H1 (cell line): ENCODE measurements at regions not wholly inside any gene's neighbourhood (a gene's known extent, or its start where the extent isn't known, plus 50 kb on each side); places are given as distances from the start of the nearest gene placed in this dataset.

Source experiments
- CTCF ChIA-PET: fragments of 300-600 bp; sonication (Branson Sonifier 250); formaldehyde crosslinking; loops from one replicate; lab custom pipeline; 2021; ENCODE audit not compliant: partially characterized antibody; lab: Charles Lee
- POLR2A ChIA-PET: fragments of 300-600 bp; sonication (Branson Sonifier 250); formaldehyde crosslinking; loops from one replicate; lab custom pipeline; 2021; ENCODE audit warnings: inconsistent platforms; ENCODE audit not compliant: partially characterized antibody; lab: Charles Lee
- DNase-seq, 2 experiments: peaks; one replicate each; pipeline versions ENCODE4 v3.0.0 to v3.0.0-alpha.2; 2010 to 2022; ENCODE audit warnings: low spot score in 2 of 2, low read depth in 1 of 2, mixed read lengths in 1 of 2
- FAIRE-seq: peaks from 2 replicates; lab custom pipeline; 2011; peaks lifted over from hg19 to GRCh38; lab: Jason Lieb, UNC
- H2AFZ ChIP-seq: 2 replicates; pipeline ENCODE4 v1.8.1; 2012; ENCODE audit warnings: low read length, inconsistent platforms
- H2AK5ac ChIP-seq: 2 replicates; pipeline ENCODE4 v1.6.1; 2013; ENCODE audit warnings: low read depth, low read length
- H2BK120ac ChIP-seq: replicated peaks from 2 replicates; pipeline ENCODE3; 2013; ENCODE audit warnings: low read depth, low read length, inconsistent platforms
- H2BK12ac ChIP-seq: 2 replicates; pipeline ENCODE4 v1.6.1; 2013; ENCODE audit warnings: low read depth, low read length
- H2BK15ac ChIP-seq: 2 replicates; pipeline ENCODE4 v1.6.1; 2013; ENCODE audit warnings: low read length
- H2BK20ac ChIP-seq: 2 replicates; pipeline ENCODE4 v1.6.1; 2013; ENCODE audit warnings: low read length
- H2BK5ac ChIP-seq: 2 replicates; pipeline ENCODE4 v1.6.1; 2013; ENCODE audit warnings: low read depth, low read length
- H3K14ac ChIP-seq: 2 replicates; pipeline ENCODE4 v1.6.1; 2013; ENCODE audit warnings: inconsistent platforms; ENCODE audit not compliant: insufficient read length
- H3K18ac ChIP-seq: 2 replicates; pipeline ENCODE4 v1.6.1; 2013; ENCODE audit warnings: low read length; ENCODE audit errors: extremely low read depth
- H3K23ac ChIP-seq: 2 replicates; pipeline ENCODE4 v1.6.1; 2013; ENCODE audit warnings: inconsistent platforms; ENCODE audit not compliant: insufficient read length
- H3K23me2 ChIP-seq: 2 replicates; pipeline ENCODE4 v1.6.1; 2013; ENCODE audit warnings: low read depth, low read length
- H3K27ac ChIP-seq: 2 replicates; pipeline ENCODE4 v1.6.1; 2011; ENCODE audit warnings: low read depth, low read length, inconsistent platforms
- H3K27me3 ChIP-seq, 4 experiments: replicated peaks in 1 of 4; 1 replicate in 1 of 4; 2 replicates in 3 of 4; pipeline versions ENCODE4 v1.6.1 to v1.8.1; 2011 to 2013; ENCODE audit warnings: low read length in 3 of 4, mild to moderate bottlenecking in 3 of 4, inconsistent platforms in 2 of 4, mixed read lengths in 2 of 4, moderate library complexity in 1 of 4; ENCODE audit not compliant: control insufficient read depth in 3 of 4, insufficient read depth in 3 of 4; ENCODE audit errors: extremely low read depth in 1 of 4
- H3K36me3 ChIP-seq, 4 experiments: 2 replicates each; pipeline versions ENCODE4 v1.6.1 to v1.8.1; 2011 to 2013; ENCODE audit warnings: mild to moderate bottlenecking in 4 of 4, low read length in 3 of 4, moderate library complexity in 2 of 4, control low read depth in 1 of 4, inconsistent platforms in 1 of 4; ENCODE audit not compliant: insufficient read depth in 4 of 4, control insufficient read depth in 2 of 4
- H3K4ac ChIP-seq: replicated peaks from 2 replicates; pipeline ENCODE3; 2013; ENCODE audit warnings: low read length, low read depth, mixed read lengths, inconsistent platforms; ENCODE audit not compliant: insufficient read length
- H3K4me1 ChIP-seq, 4 experiments: replicated peaks in 1 of 4; 1 replicate in 1 of 4; 2 replicates in 3 of 4; pipeline versions ENCODE4 v1.6.1 to v1.8.1; 2011 to 2013; ENCODE audit warnings: low read length in 3 of 4, inconsistent platforms in 2 of 4, mixed read lengths in 1 of 4; ENCODE audit not compliant: insufficient read depth in 4 of 4, control insufficient read depth in 3 of 4
- H3K4me2 ChIP-seq, 2 experiments: 2 replicates each; pipeline versions ENCODE4 v1.6.1 to v1.8.1; 2011 to 2013; ENCODE audit warnings: low read depth in 2 of 2, low read length in 2 of 2, control low read depth in 1 of 2, inconsistent platforms in 1 of 2, mild to moderate bottlenecking in 1 of 2; ENCODE audit not compliant: insufficient read depth in 1 of 2
- H3K4me3 ChIP-seq, 4 experiments: fragments of 200-600, 300-600 bp in 1 of 4; sonication (generic), shearing (Covaris generic), sonication (Bioruptor Twin) in 1 of 4; 2 replicates each; pipeline versions ENCODE4 v1.5.1 to v1.8.1; 2011 to 2016; ENCODE audit warnings: low read length in 4 of 4, low read depth in 3 of 4, control low read depth in 2 of 4, inconsistent platforms in 2 of 4, mild to moderate bottlenecking in 2 of 4, mixed read lengths in 1 of 4, moderate library complexity in 1 of 4; ENCODE audit not compliant: insufficient read depth in 2 of 4; ENCODE audit errors: extremely low read depth in 1 of 4
- H3K56ac ChIP-seq: replicated peaks from 2 replicates; pipeline ENCODE3; 2013; ENCODE audit warnings: low read depth, mild to moderate bottlenecking, mixed read lengths, low read length, inconsistent platforms; ENCODE audit not compliant: insufficient read length
- H3K79me1 ChIP-seq: 2 replicates; pipeline ENCODE4 v1.6.1; 2013; ENCODE audit warnings: low read depth, low read length, control low read depth
- H3K79me2 ChIP-seq, 2 experiments: 2 replicates each; pipeline versions ENCODE4 v1.6.1 to v1.8.1; 2012 to 2013; ENCODE audit warnings: low read length in 2 of 2, mild to moderate bottlenecking in 2 of 2, inconsistent platforms in 1 of 2; ENCODE audit not compliant: insufficient read depth in 2 of 2, control insufficient read depth in 1 of 2
- H3K9ac ChIP-seq, 4 experiments: replicated peaks in 1 of 4; 1 replicate in 1 of 4; 2 replicates in 3 of 4; pipeline versions ENCODE4 v1.6.1 to v1.8.1; 2011 to 2013; ENCODE audit warnings: low read depth in 3 of 4, low read length in 3 of 4, control low read depth in 2 of 4, mild to moderate bottlenecking in 2 of 4, moderate library complexity in 2 of 4, inconsistent platforms in 1 of 4; ENCODE audit errors: extremely low read depth in 1 of 4
- H3K9me3 ChIP-seq, 2 experiments: 2 replicates each; pipeline versions ENCODE4 v1.6.1 to v1.8.1; 2012 to 2013; ENCODE audit warnings: mild to moderate bottlenecking in 2 of 2, moderate library complexity in 2 of 2, control low read depth in 1 of 2, inconsistent platforms in 1 of 2, low read depth in 1 of 2, low read length in 1 of 2, mixed read lengths in 1 of 2; ENCODE audit not compliant: insufficient read depth in 2 of 2
- H4K20me1 ChIP-seq, 2 experiments: replicated peaks in 1 of 2; 2 replicates each; pipeline versions ENCODE3 to v1.8.1; 2011 to 2013; ENCODE audit warnings: inconsistent platforms in 2 of 2, low read length in 2 of 2, mild to moderate bottlenecking in 1 of 2; ENCODE audit not compliant: insufficient read depth in 2 of 2, control insufficient read depth in 1 of 2
- H4K5ac ChIP-seq: 2 replicates; pipeline ENCODE4 v1.6.1; 2013; ENCODE audit warnings: low read length, low read depth, mixed read lengths, inconsistent platforms; ENCODE audit not compliant: insufficient read length
- H4K8ac ChIP-seq: 2 replicates; pipeline ENCODE4 v1.8.0; 2013; ENCODE audit warnings: mild to moderate bottlenecking, moderate library complexity, low read length, inconsistent platforms; ENCODE audit not compliant: insufficient read depth; ENCODE audit errors: extremely low read depth
- H4K91ac ChIP-seq: replicated peaks from 2 replicates; pipeline ENCODE3; 2013; ENCODE audit warnings: low read length, mixed read lengths, inconsistent platforms; ENCODE audit not compliant: insufficient read length
- HDAC6 ChIP-seq: IDR thresholded peaks from one replicate; pipeline ENCODE4 v1.7.1; 2012; ENCODE audit warnings: low read depth, mild to moderate bottlenecking, inconsistent platforms, low read length, moderate library complexity
- MAFK ChIP-seq: IDR thresholded peaks from 2 replicates; pipeline ENCODE4 v1.6.1; 2012; ENCODE audit warnings: low read depth, mild to moderate bottlenecking, improper control_type of control experiment, low read length
- RBBP5 ChIP-seq: IDR thresholded peaks from 2 replicates; pipeline ENCODE4 v1.7.1; 2012; ENCODE audit warnings: low read depth, mild to moderate bottlenecking, inconsistent platforms, low read length, moderate library complexity, borderline replicate concordance
- SIX5 ChIP-seq: IDR thresholded peaks from 2 replicates; pipeline ENCODE4 v1.6.1; 2011; ENCODE audit warnings: mild to moderate bottlenecking, low read depth, low read length
- WGBS, 2 experiments: shearing (Covaris generic) in 1 of 2; methylation state at CpG; one replicate each; pipeline versions ENCODE4 v1.1.6 to v1.1.7; 2013 to 2015; ENCODE audit warnings: low lambda C conversion rate in 2 of 2, mixed read lengths in 2 of 2, inconsistent platforms in 1 of 2, low coverage in 1 of 2, missing lambda C conversion rate in 1 of 2; ENCODE audit not compliant: insufficient replicate concordance in 2 of 2, insufficient coverage in 1 of 2, insufficient read length in 1 of 2; ENCODE audit errors: extremely low coverage in 1 of 2, missing lambda C conversion rate in 1 of 2; 5-methylcytosine and 5-hydroxymethylcytosine counted together

- ChIA-PET CTCF (interaction anchor here (1.5 to 3.1 kb wide), 3 partner anchors 27 to 693 kb away, joined by 3 to 19 read pairs (median 3); no protein-coding TSS in a partner anchor), POLR2A (no interaction called here)
- no peak overlapping the region for H2AK5ac ChIP-seq
- H2AFZ ChIP-seq = no peak overlapping the region
- H4K20me1 ChIP-seq = no peaks in the 10 kb centered on the region
- FAIRE-seq (no peak), DNase-seq (no peak)
- H4K91ac ChIP-seq = no peak overlapping the region
- no peak overlapping the region for H3K27ac ChIP-seq
- H3K4me1 ChIP-seq = no peaks in the 10 kb centered on the region
- no peak overlapping the region for H2BK15ac ChIP-seq
- H3K18ac ChIP-seq = no peak overlapping the region
- H2BK120ac ChIP-seq = no peak overlapping the region
- no peaks in the 10 kb centered on the region for H3K9me3 ChIP-seq
- H3K4ac ChIP-seq = no peak overlapping the region
- no peak overlapping the region for H4K8ac ChIP-seq
- H3K9ac ChIP-seq = no peak overlapping the region
- no peak overlapping the region for H3K56ac ChIP-seq
- no peak overlapping the region for H3K4me2 ChIP-seq
- H3K23me2 ChIP-seq = no peaks in the 10 kb centered on the region; the same call in 1 of the 2 replicates
- H3K4me3 ChIP-seq = no peak overlapping the region
- H3K36me3 ChIP-seq = no peaks in the 10 kb centered on the region
- no peaks in the 10 kb centered on the region for H3K79me1 ChIP-seq
- no peak overlapping the region for H4K5ac ChIP-seq
- no peak overlapping the region for H2BK20ac ChIP-seq
- H3K27me3 ChIP-seq = peaks cover 0 to 1% (median 0%) of the 10 kb centered on the region in 4 experiments; a peak in 1 of 7 replicates
- H2BK12ac ChIP-seq = no peak overlapping the region
- 87% methylated on average over 2 of the region's 2 CpGs; no CpG with 5 or more reads in 1 of the 2 experiments for WGBS, 2 experiments
- no peak overlapping the region for H3K23ac ChIP-seq
- H2BK5ac ChIP-seq = no peak overlapping the region
- no peaks in the 10 kb centered on the region for H3K79me2 ChIP-seq
- H3K14ac ChIP-seq = no peak overlapping the region
- TF ChIP-seq HDAC6 (no peak), MAFK (no peak), RBBP5 (no peak), SIX5 (no peak)
These were observed 90.1 kb downstream of the ZNF365 start for GRCh38 chr10:62464308-62464707.
